ENCODE measurements at regions not wholly inside any gene's neighbourhood (a gene's known extent, or its start where the extent isn't known, plus 50 kb on each side); places are given as distances from the start of the nearest gene placed in this dataset.
"Not testable (repeated sequence)": the region's sequence is repeated elsewhere in the genome, so short reads cannot be mapped to it uniquely, and the experiment has no call there.

- H3K27ac ChIP-seq: no peak overlapping the region
- no peak for TF ChIP-seq CTCF (conservative IDR thresholded peaks at IDR 0.05)
- no peak for TF ChIP-seq ZFX (IDR thresholded peaks at IDR 0.05)
Observed at GRCh38 chr15:59819092-59819491, 130.0 kb upstream of the BNIP2 start.

GRCh38 chr15:59818336-59818735 is 129.2 kb upstream of the BNIP2 start:
- H3K27ac ChIP-seq: no peak overlapping the region
- TF ChIP-seq CTCF (conservative IDR thresholded peaks at IDR 0.05): no peak
- no peak for TF ChIP-seq ZFX (IDR thresholded peaks at IDR 0.05)

- TF ChIP-seq CTCF (conservative IDR thresholded peaks at IDR 0.05) (no peak), ZFX (IDR thresholded peaks at IDR 0.05) (no peak)
- H3K27ac ChIP-seq: no peak overlapping the region
Observed at GRCh38 chr15:59817834-59818233, 128.7 kb upstream of the BNIP2 start.

GRCh38 chr15:59817053-59817452 is 127.9 kb upstream of the BNIP2 start:
- H3K27ac ChIP-seq: no peak overlapping the region
- no peak for TF ChIP-seq ZFX (IDR thresholded peaks at IDR 0.05)
- TF ChIP-seq CTCF (conservative IDR thresholded peaks at IDR 0.05): no peak

- TF ChIP-seq CTCF (conservative IDR thresholded peaks at IDR 0.05) (no peak), ZFX (IDR thresholded peaks at IDR 0.05) (no peak)
- no peak overlapping the region for H3K27ac ChIP-seq
Observed at GRCh38 chr15:59814409-59814808, 125.3 kb upstream of the BNIP2 start.

- H3K27ac ChIP-seq: no peak overlapping the region
- no peak for TF ChIP-seq CTCF (conservative IDR thresholded peaks at IDR 0.05)
- TF ChIP-seq ZFX (IDR thresholded peaks at IDR 0.05): no peak
Observed at GRCh38 chr15:59812889-59813288, 123.8 kb upstream of the BNIP2 start.

GRCh38 chr15:59812250-59812870 is 123.2 kb upstream of the BNIP2 start:
- H3K27ac ChIP-seq: no peak overlapping the region
- TF ChIP-seq ZFX (IDR thresholded peaks at IDR 0.05) (no peak), CTCF (conservative IDR thresholded peaks at IDR 0.05) (no peak)

- not testable (repeated sequence) for H3K27ac ChIP-seq
Observed at GRCh38 chr15:59803293-59803966, 114.3 kb upstream of the BNIP2 start.
